ENCODE measurements at regions not wholly inside any gene's neighbourhood (a gene's known extent, or its start where the extent isn't known, plus 50 kb on each side); places are given as distances from the start of the nearest gene placed in this dataset.

GRCh38 chr3:72287956-72288355 lies 503.0 kb upstream of the PROK2 start:
- TF ChIP-seq, protein P1, sequence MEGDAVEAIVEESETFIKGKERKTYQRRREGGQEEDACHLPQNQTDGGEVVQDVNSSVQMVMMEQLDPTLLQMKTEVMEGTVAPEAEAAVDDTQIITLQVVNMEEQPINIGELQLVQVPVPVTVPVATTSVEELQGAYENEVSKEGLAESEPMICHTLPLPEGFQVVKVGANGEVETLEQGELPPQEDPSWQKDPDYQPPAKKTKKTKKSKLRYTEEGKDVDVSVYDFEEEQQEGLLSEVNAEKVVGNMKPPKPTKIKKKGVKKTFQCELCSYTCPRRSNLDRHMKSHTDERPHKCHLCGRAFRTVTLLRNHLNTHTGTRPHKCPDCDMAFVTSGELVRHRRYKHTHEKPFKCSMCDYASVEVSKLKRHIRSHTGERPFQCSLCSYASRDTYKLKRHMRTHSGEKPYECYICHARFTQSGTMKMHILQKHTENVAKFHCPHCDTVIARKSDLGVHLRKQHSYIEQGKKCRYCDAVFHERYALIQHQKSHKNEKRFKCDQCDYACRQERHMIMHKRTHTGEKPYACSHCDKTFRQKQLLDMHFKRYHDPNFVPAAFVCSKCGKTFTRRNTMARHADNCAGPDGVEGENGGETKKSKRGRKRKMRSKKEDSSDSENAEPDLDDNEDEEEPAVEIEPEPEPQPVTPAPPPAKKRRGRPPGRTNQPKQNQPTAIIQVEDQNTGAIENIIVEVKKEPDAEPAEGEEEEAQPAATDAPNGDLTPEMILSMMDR (IDR thresholded peaks at IDR 0.05; ENCODE audit: insufficient read depth, low read depth, low read length, missing control alignments) = no peak
- no peak overlapping the region for H3K4me3 ChIP-seq (ENCODE audit: low read depth, low read length)
- no peak for DNase-seq (ENCODE audit: low read depth)

DNA sequence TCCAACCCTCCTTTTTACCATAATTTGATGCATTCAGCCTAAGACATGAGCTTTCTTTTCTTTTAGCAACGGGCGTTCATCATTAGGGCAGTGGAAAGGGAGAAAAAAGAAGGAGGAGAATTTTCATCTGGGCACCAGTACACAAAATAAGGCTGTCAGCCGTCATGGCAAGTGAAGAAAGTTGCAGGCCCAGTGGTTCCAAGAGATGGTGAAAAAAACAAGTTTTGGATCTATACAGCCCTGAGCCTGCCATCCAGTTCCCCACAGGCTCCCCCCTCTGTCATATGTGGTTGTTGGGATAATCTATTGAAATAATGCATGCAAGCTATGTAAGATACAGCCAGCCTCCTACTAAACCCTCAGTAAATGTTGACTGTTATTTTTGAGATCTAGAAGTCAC lies 500.6 kb upstream of the PROK2 start:
- TF ChIP-seq, protein P1 (IDR thresholded peaks at IDR 0.05; ENCODE audit: insufficient read depth, low read depth, low read length, missing control alignments) = no peak
- DNase-seq (ENCODE audit: low read depth) = no peak

DNA sequence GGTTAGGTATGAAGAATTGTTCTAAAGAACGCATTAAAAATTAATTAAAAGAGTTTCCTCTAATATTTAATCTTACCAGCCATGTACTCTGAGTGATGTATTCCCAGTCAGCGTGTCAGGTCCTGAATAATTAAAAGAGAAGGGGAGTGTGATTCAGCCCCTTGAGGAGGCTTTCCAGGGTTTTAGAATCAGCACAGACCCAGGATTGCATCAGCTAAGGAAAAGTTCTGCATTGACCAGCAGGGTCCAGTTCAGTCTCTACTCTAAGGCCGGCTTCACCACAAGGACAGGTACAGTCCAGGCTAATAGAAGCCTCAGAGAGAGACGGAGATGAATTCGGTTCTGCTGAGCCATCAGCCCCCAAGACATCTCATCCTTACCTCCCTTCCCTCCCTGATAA lies 499.5 kb upstream of the PROK2 start:
- H3K4me3 ChIP-seq (ENCODE audit: low read depth, low read length) = no peak overlapping the region
- TF ChIP-seq, protein P1 (IDR thresholded peaks at IDR 0.05; ENCODE audit: insufficient read depth, low read depth, low read length, missing control alignments) = no peak
- no peak for DNase-seq (ENCODE audit: low read depth)

More for the DNA sequence above, 500.6 kb upstream of the PROK2 start:
- no peak overlapping the region for H3K4me3 ChIP-seq (ENCODE audit: low read depth, low read length)

- no peak for DNase-seq (ENCODE audit: low read depth)
- TF ChIP-seq, protein P1 (IDR thresholded peaks at IDR 0.05; ENCODE audit: insufficient read depth, low read depth, low read length, missing control alignments) = no peak
- no peak overlapping the region for H3K4me3 ChIP-seq (ENCODE audit: low read depth, low read length)
These were observed 498.0 kb upstream of the PROK2 start for GRCh38 chr3:72282918-72283317.

DNA sequence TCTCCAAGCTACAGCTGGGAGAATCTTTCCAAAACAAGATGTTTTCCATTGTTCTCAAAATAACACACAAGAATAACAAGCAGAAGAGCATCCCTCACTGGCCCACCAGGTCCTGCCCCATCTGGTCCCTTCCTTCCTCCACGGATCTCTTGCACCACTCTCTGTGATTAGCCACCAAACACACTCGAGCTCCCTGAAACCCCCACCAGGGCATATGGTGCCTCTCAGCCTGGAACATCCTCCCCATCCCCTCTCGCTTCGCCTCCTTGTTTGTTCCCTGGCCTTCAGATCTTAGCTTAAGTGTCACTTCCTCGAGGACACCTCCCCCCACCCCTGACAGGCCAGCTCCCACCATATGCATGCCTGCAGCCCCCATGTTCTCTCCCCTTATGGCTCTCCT lies 496.6 kb upstream of the PROK2 start:
- TF ChIP-seq, protein P1 (IDR thresholded peaks at IDR 0.05; ENCODE audit: insufficient read depth, low read depth, low read length, missing control alignments) = no peak
- DNase-seq (ENCODE audit: low read depth) = no peak

GRCh38 chr3:72280876-72281275 lies 495.9 kb upstream of the PROK2 start:
- no peak overlapping the region for H3K4me3 ChIP-seq (ENCODE audit: low read depth, low read length)
- no peak for DNase-seq (ENCODE audit: low read depth)
- TF ChIP-seq, protein P1 (IDR thresholded peaks at IDR 0.05; ENCODE audit: insufficient read depth, low read depth, low read length, missing control alignments) = no peak

More for the DNA sequence above, 496.6 kb upstream of the PROK2 start:
- H3K4me3 ChIP-seq (ENCODE audit: low read depth, low read length) = no peak overlapping the region

GRCh38 chr3:72279631-72280041 lies 494.7 kb upstream of the PROK2 start:
- no peak overlapping the region for H3K4me3 ChIP-seq (ENCODE audit: low read depth, low read length)
- TF ChIP-seq, protein P1 (IDR thresholded peaks at IDR 0.05; ENCODE audit: insufficient read depth, low read depth, low read length, missing control alignments) = no peak
- DNase-seq (ENCODE audit: low read depth) = no peak

All from GM12865 (cell line).